Colonic mucosa (tissue), 4 donors: ENCODE measurements at regions not wholly inside any gene's neighbourhood (a gene's known extent, or its start where the extent isn't known, plus 50 kb on each side); places are given as distances from the start of the nearest gene placed in this dataset.

ENCODE experiments used
- DNase-seq: peaks from one replicate; pipeline ENCODE4 v3.0.0-alpha.2; 2020
- H3K27ac ChIP-seq: fragments of 200-600 bp; one replicate; pipeline ENCODE4 v1.8.0; 2021
- H3K27me3 ChIP-seq: fragments of 200-600 bp; one replicate; pipeline ENCODE4 v1.8.0; 2021
- H3K36me3 ChIP-seq: fragments of 200-600 bp; one replicate; pipeline ENCODE4 v1.8.0; 2021
- H3K4me1 ChIP-seq: fragments of 200-600 bp; one replicate; pipeline ENCODE4 v1.8.0; 2021; ENCODE audit warnings: mild to moderate bottlenecking
- H3K4me3 ChIP-seq: fragments of 200-600 bp; one replicate; pipeline ENCODE4 v1.8.0; 2021
- H3K9ac ChIP-seq, 2 donors: one replicate each; pipeline ENCODE4 v1.7.0; 2013; ENCODE audit warnings: control low read depth in 2 of 2, low read depth in 2 of 2, low read length in 2 of 2
- H3K9me3 ChIP-seq: fragments of 200-600 bp; one replicate; pipeline ENCODE4 v1.8.0; 2021
- CTCF ChIP-seq: fragments of 200-600 bp; IDR thresholded peaks from one replicate; pipeline ENCODE4 v1.8.0; 2022; ENCODE audit warnings: antibody characterized with exemption, mild to moderate bottlenecking
- intact Hi-C: fragments of 100-400 bp; cut with DNase I; formaldehyde crosslinking; loops from one replicate; pipeline ENCODE4 v1.14.1; 2022
- donor health status: healthy.
- donor health status: DM: no; HTN: no; CAD: no.
- donor health status: DM: no; HTN: no; CAD: no.

DNA sequence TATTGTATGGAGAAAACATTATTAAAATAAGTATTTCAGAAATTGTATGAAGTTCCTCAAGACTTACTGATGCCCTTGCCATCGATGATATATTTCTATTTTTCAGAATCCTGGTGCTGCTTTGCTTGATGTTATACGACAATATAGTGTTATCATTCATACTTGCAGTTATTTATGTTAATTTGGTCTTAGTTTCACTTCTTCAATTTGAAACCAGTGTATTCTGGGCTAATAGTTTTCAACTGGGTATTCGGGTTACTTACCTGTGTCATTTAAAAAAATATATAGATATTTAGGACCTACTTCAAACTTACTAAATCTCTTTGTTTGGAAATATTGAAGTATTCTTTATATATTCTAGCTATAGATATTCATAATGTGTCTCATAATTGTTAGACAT, 1414.7 kb downstream of the C4orf33 start:
- no peaks in the 10 kb centered on the region for H3K4me1 ChIP-seq
- no peaks in the 10 kb centered on the region for H3K36me3 ChIP-seq
- no peaks in the 10 kb centered on the region for H3K27me3 ChIP-seq
- no peak overlapping the region for H3K27ac ChIP-seq
- H3K9me3 ChIP-seq = no peaks in the 10 kb centered on the region
- no peak for DNase-seq
- intact Hi-C loops = no loop called here
- no peak for TF ChIP-seq CTCF
- no peak overlapping the region for H3K4me3 ChIP-seq
- H3K9ac ChIP-seq = no peak overlapping the region

DNA sequence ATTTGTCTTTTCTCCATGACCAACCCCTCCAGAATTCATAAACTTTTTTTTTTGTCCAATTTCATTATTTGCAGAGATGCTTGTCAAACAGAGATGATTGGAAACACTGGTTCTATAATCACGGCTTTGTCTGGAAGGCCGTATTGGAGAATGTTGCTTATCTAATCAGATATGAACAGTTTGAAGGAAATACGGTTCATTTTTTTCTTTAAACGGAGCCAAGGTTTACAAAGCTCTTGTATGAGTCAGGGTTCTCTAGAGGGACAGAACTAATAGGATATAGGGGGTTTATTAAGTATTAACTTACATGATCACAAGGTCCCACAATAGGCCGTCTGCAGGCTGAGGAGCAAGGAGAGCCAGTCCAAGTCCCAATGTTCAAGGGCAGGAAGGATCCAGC, 1415.8 kb downstream of the C4orf33 start:
- DNase-seq = no peak
- Histone ChIP-seq H3K4me1 (no peaks in the 10 kb centered on the region), H3K4me3 (no peak overlapping the region), H3K36me3 (no peaks in the 10 kb centered on the region), H3K27me3 (no peaks in the 10 kb centered on the region), H3K9me3 (no peaks in the 10 kb centered on the region), H3K27ac (no peak overlapping the region), H3K9ac (no peak overlapping the region)
- no peak for TF ChIP-seq CTCF
- intact Hi-C loops = no loop called here

DNA sequence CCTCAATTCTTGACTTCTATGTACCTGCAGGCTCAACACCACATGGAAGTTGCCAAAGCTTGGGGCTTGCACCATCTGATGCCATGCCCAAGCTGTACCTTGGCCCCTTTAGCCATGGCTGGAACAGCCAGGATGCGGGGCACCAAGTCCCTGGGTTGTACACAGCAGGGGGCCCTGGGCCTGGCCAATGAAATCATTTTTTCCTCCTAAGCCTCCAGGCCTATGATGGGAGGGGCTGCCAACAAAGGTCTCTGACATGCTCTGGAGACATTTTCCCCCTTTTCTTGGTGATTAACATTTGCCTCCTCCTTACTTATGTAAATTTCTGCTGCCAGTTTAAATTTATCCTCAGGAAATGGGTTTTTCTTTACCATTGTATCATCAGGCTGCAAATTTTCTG, 1428.1 kb downstream of the C4orf33 start:
- Histone ChIP-seq H3K27me3 (no peaks in the 10 kb centered on the region), H3K4me3 (no peak overlapping the region), H3K9me3 (no peaks in the 10 kb centered on the region), H3K36me3 (no peaks in the 10 kb centered on the region), H3K27ac (no peak overlapping the region), H3K9ac (no peak overlapping the region), H3K4me1 (no peaks in the 10 kb centered on the region)
- intact Hi-C loops = no loop called here
- DNase-seq = no peak
- TF ChIP-seq CTCF = no peak

GRCh38 chr4:130530505-130530904, 1434.6 kb downstream of the C4orf33 start:
- H3K27ac ChIP-seq = no peak overlapping the region
- TF ChIP-seq CTCF = no peak
- no peaks in the 10 kb centered on the region for H3K36me3 ChIP-seq
- intact Hi-C loops = no loop called here
- H3K9me3 ChIP-seq = no peaks in the 10 kb centered on the region
- no peak overlapping the region for H3K4me3 ChIP-seq
- no peak overlapping the region for H3K9ac ChIP-seq
- no peaks in the 10 kb centered on the region for H3K4me1 ChIP-seq
- no peak for DNase-seq
- no peaks in the 10 kb centered on the region for H3K27me3 ChIP-seq

DNA sequence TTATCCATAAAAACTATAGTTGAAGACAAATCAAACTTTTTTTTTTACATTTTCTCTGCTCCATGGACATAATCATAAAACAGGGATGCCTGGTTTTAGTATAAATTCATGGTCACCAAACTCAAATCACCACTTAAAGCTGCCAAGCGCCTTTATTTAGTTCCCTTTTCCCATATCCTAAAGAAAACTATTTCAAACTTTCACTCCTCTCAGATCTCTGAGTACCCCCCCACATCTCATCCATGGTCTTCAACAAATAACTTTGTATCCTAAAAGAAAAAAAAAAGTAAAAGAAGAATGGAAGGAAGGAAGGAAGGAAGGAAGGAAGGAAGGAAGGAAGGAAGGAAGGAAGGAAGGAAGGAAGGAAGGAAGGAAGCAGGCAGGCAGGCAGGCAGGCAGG, 1438.7 kb downstream of the C4orf33 start:
- DNase-seq = no peak
- no peak overlapping the region for H3K9ac ChIP-seq
- intact Hi-C loops = no loop called here
- H3K36me3 ChIP-seq = no peaks in the 10 kb centered on the region
- no peak overlapping the region for H3K4me3 ChIP-seq
- no peaks in the 10 kb centered on the region for H3K4me1 ChIP-seq
- H3K9me3 ChIP-seq = no peaks in the 10 kb centered on the region
- TF ChIP-seq CTCF = no peak
- no peak overlapping the region for H3K27ac ChIP-seq
- no peaks in the 10 kb centered on the region for H3K27me3 ChIP-seq

DNA sequence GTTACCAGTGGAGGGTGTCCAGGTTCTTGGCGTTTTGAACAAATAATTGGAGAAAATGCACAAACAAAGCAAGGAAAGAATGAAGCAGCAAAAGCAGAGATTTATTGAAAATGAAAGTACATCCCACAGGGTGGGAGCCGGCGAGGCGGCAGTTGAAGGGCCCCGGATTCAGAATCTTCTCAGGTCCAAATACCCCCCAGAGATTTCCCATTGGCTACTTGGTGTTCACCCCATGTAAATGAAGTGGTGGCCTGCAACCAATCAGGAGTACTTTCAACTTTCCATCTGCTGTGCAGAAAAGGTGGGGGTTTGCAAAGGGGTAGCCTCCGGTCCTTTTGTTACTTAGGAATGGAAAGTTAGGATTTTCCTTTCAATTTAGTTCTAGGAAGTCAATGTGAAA, 1447.0 kb downstream of the C4orf33 start:
- Histone ChIP-seq H3K27ac (no peak overlapping the region), H3K36me3 (no peaks in the 10 kb centered on the region)
- intact Hi-C loops = no loop called here

More for the DNA sequence above, 1447.0 kb downstream of the C4orf33 start:
- no peak for DNase-seq
- Histone ChIP-seq H3K9ac (no peak overlapping the region), H3K27me3 (no peaks in the 10 kb centered on the region), H3K4me3 (no peak overlapping the region), H3K9me3 (no peaks in the 10 kb centered on the region), H3K4me1 (no peaks in the 10 kb centered on the region)
- TF ChIP-seq CTCF = no peak
